ENCODE measurements at regions not wholly inside any gene's neighbourhood (a gene's known extent, or its start where the extent isn't known, plus 50 kb on each side); places are given as distances from the start of the nearest gene placed in this dataset.

DNA sequence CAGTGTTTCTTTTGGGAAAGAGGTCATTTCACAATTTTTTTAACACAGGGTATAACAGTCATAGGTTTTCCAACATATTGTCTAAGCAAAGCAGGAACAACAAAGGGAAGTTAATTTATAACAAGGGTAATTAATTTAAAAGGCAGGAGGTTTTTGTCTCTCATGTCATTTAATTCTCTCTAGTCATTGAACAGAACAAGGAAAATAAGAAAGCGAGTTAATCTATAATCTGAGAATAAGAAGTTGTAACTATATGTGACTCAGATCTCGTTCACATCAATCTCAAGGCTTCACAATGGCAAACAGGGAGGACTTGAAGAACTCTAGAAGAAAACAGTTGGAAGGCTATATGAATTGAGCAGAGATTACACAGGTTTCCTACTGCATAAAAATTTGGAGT is 579.8 kb upstream of the CCDC54 start:
- peak; percentile 95 for FAIRE-seq
- peak; percentile 56 for DNase-seq (ENCODE audit: low spot score)

- FAIRE-seq (no peak), DNase-seq (ENCODE audit: low spot score) (no peak)
Measured at GRCh38 chr3:106805625-106806024, 571.6 kb upstream of the CCDC54 start.

- DNase-seq (ENCODE audit: low spot score) (no peak), FAIRE-seq (no peak)
Measured at GRCh38 chr3:106806964-106807363, 570.3 kb upstream of the CCDC54 start.

GRCh38 chr3:106809041-106809440 is 568.2 kb upstream of the CCDC54 start:
- no peak for DNase-seq (ENCODE audit: low spot score)
- no peak for FAIRE-seq

DNA sequence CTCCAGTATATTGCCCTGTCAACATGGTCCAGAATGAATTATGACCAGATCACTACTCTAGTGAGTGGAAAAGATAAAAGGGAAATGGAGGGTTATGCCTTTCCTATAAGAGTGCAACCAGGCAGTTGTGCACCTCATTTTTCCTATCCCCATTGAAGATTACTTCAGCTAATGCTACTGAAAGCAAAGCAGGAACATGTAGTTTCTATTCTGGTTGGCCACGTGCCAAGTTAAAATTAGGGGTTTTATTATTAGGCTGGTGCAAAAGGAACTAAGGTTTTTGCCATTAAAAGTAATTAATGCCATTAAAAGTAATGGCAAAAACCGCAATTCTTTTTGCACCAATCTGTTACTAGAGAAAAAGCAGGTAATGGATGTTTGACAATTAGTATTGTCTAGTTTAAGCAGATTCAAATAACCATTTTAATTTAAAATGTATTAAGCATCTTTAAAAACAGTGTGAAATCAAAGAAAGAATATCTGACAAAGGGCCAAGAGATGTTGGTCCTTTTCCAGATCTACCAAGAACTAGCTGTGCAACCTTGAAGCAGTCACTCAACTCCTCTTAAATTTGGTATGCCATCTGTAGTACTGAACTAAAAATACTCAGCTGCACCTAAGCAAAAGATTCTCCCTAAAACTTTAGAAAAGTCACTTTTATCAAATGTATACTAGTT is 567.5 kb upstream of the CCDC54 start:
- no peak for DNase-seq (ENCODE audit: low spot score)
- no peak for FAIRE-seq

DNA sequence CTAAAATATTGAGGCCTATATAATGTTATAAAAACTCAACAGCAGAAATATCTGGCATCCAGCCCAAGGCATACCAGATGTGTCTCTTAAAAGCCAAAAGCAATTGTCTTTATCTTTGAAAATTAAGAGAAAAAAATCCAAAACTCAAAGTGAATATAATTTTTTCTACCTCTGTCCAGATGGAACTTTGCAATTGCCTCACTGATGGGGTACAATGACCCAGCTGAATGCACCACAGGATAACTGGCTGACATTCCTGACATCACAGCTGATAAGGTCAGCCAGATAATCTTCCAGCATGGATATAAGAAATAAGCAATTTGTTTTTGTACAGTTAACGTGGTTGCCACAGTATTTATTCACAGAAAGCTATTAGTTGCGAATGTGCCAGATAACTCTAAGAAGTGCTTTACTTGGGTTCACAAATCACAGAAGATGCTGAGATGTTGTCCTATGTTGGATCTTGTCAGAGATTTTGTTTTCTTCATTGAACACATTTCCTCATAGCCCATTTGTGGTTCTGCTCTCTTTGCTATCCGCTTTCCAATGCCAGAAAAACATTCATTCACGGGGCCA is 566.9 kb upstream of the CCDC54 start:
- FAIRE-seq (no peak), DNase-seq (ENCODE audit: low spot score) (no peak)

GRCh38 chr3:106811376-106811775 is 565.9 kb upstream of the CCDC54 start:
- peak; percentile 54 for FAIRE-seq
- DNase-seq (ENCODE audit: low spot score), result peak; percentile 35

- DNase-seq (ENCODE audit: low spot score) (no peak), FAIRE-seq (no peak)
Measured at GRCh38 chr3:106813742-106814141, 563.5 kb upstream of the CCDC54 start.

DNA sequence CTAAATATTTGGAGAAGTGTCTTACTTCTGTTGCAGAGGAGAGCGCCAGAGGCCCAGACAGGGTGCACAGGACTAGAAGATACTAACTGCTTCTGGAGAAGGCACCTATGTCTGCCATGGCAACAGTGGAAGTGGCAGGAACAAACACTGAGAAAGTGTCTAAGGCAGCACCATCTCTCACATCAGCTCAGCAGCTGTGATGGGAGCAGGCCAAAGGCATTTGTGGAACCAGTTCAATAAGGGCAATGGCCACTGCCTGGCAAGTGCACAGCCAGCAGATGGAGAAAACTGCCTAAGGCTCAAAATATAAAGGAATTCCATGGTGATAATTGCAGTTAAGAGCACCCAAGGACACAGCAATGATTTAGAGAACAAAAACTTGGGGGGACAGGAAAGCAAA is 563.0 kb upstream of the CCDC54 start:
- DNase-seq (ENCODE audit: low spot score) (no peak), FAIRE-seq (no peak)

- DNase-seq (ENCODE audit: low spot score), result no peak
- FAIRE-seq, result no peak
Measured at GRCh38 chr3:106816838-106817237, 560.4 kb upstream of the CCDC54 start.

DNA sequence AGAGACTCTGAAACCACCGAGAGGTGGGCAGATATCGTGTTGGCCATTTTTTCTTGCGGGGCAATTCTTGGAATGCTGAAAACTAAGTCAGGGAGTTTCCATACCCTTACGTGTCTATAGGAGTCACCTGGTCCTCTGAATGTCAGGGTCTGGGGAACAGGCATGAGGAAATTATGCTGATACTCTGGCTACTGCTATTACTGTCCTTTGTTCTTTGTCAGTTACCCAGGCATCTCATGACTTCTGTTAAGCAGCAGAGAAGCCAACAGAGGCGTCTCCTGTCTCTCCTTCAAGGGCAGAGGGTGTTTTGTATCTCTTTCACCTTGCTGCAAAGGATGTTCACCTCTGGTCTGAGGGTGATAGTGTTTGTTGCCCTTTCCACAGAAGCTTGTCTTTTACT is 559.5 kb upstream of the CCDC54 start:
- DNase-seq (ENCODE audit: low spot score), result no peak
- FAIRE-seq, result no peak

- FAIRE-seq (no peak), DNase-seq (ENCODE audit: low spot score) (no peak)
Measured at GRCh38 chr3:106819440-106819839, 557.8 kb upstream of the CCDC54 start.

- DNase-seq (ENCODE audit: low spot score), result no peak
- FAIRE-seq, result no peak
Measured at GRCh38 chr3:106820726-106821362, 556.4 kb upstream of the CCDC54 start.

- DNase-seq (ENCODE audit: low spot score) (no peak), FAIRE-seq (no peak)
Measured at GRCh38 chr3:106821801-106822200, 555.4 kb upstream of the CCDC54 start.

GRCh38 chr3:106822204-106822603 is 555.0 kb upstream of the CCDC54 start:
- no peak for DNase-seq (ENCODE audit: low spot score)
- FAIRE-seq, result no peak

DNA sequence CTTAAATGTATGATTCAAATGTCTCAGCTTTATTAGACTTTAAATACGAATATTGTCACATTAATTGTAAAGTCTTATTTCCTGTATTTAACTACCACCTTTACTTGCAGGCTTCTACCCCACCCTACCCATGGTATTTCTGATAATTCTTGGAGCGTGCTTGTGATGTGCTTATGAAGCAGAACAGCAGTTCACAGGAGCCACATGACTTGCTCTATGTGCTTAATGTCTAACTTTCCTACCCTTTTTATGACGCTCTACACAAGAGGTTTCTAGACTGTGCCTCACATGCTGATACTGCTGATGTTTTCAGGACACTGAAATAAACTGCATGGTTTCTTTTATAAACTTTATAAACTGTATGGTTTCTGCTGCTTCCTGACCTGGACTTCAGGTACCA is 553.5 kb upstream of the CCDC54 start:
- DNase-seq (ENCODE audit: low spot score) (no peak), FAIRE-seq (no peak)

DNA sequence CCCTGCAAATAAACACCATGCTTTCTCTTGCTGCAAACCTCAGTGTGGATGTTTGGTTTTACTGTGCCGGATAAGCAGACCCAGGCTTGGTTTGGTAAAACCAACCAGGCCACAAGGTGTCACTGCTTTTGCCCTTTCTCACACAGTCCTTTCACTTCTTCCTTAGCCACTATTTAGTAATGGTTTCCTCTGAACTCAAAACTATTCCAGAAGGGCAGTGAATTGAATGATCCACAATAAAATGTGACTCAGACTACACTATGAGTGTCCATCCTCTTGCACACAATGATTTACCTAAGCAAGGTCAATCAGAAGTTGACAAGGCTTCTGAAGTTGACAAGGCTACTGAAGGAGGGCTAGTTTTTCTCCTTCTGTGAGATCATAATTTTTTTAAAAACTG is 552.4 kb upstream of the CCDC54 start:
- DNase-seq (ENCODE audit: low spot score), result peak; percentile 60
- peak; percentile 39 for FAIRE-seq

DNA sequence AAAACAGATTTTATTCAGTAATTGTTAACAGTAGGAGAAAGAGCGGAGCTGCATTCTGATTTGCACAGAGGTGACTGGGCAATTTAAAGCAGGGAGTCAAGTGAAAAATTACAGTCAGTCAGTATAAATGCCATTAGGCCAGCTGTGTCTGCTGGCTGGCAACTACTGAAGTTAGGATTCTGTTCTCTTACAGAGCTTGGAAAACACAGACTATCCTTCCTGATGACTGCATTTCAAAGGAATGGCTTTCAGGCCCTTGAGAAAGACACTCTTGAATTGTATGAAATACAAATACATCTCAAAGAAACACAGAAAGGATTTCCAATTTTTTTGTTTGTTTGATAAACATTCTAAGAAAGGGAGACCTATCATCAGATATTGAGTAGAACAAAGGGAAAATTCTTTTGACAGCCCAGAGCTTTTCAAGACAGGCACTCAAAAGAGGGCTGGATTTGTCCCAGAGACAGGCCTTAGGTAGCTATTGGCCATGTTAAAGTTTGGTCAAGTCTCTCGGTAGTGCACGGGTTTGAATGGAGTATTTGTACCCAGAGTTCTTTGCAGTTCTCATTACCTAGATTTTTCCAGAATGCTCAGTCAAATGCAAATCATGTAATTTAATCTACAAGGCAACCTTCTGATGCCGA is 551.2 kb upstream of the CCDC54 start:
- FAIRE-seq (no peak), DNase-seq (ENCODE audit: low spot score) (no peak)

GRCh38 chr3:106826791-106827311 is 550.4 kb upstream of the CCDC54 start:
- no peak for DNase-seq (ENCODE audit: low spot score)

GRCh38 chr3:106827515-106828213 is 549.6 kb upstream of the CCDC54 start:
- no peak for FAIRE-seq
- DNase-seq (ENCODE audit: low spot score), result no peak

More at GRCh38 chr3:106826791-106827311, 550.4 kb upstream of the CCDC54 start:
- FAIRE-seq, result no peak

DNA sequence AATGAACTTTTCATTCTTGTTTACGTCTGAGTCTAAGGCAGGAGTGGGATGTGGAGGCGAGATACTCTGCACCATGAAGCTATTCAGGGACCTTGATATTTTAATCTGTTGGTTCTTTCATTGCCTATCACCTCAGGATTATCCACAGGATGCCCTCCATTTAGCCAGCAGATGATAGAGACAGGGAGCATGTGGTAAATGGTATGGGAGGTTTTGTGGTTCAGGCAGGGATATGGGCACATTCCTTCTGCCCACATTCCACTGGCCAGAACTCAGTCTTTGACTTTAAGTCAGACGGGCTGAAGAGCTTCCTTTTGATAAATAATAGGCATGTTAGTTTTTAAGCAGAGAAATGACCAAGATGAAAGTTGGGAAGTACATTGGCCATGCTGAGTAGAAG is 548.0 kb upstream of the CCDC54 start:
- FAIRE-seq (peak; percentile 81), DNase-seq (ENCODE audit: low spot score) (peak; percentile 55)

- no peak for FAIRE-seq
- no peak for DNase-seq (ENCODE audit: low spot score)
Measured at GRCh38 chr3:106830334-106830733, 546.9 kb upstream of the CCDC54 start.
